Kidney tubule cell (primary cell): ENCODE measurements at regions not wholly inside any gene's neighbourhood (a gene's known extent, or its start where the extent isn't known, plus 50 kb on each side); places are given as distances from the start of the nearest gene placed in this dataset.

ENCODE experiments used
- DNase-seq: peaks from one replicate; pipeline ENCODE4 v3.0.0-alpha.2; 2018; ENCODE audit warnings: low spot score

GRCh38 chr5:173781816-173782670 is 106.1 kb upstream of the CPEB4 start:
- peak; percentile 74 for DNase-seq

DNA sequence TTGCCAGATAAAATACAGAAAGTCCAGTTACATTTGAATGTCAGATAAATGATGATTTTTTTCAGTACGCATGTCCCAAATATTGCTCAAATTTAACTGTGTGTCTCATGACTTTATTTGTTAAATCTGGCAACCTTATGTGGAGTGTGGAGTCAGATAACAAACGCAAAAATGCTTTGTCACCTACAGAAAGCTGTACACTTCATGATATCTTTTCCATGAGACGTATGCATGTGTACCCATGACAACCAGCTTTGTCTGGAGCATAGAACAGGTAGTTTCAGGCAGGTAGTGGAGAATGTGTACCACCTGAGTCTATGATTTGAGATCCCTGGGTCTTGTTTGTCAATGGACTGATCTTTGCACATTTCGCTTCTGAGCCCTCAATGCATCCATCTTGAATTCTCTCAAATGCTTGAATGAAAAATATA is 105.5 kb upstream of the CPEB4 start:
- no peak for DNase-seq

- no peak for DNase-seq
These were observed 104.8 kb upstream of the CPEB4 start for GRCh38 chr5:173783371-173783770.

GRCh38 chr5:173785400-173785799 is 102.7 kb upstream of the CPEB4 start:
- DNase-seq = no peak

DNA sequence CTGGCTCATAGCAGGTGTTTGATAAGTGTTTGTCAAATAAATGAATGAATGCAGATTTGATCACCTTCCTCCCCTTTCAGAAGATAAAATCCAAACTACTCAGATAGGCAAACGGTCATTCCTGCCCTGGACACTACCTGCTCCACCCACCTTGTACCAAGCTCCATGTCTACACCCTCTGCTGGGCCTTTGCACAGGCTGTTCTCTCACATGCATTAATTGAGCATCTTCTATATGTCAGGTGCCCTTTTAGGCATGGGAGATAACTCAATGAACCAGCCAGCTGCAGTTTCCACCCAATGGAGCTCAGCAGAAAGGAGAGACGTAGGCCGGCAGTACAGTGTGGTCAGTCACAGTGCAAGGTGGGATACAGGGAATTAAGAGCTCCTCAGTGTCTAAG is 102.3 kb upstream of the CPEB4 start:
- no peak for DNase-seq

DNA sequence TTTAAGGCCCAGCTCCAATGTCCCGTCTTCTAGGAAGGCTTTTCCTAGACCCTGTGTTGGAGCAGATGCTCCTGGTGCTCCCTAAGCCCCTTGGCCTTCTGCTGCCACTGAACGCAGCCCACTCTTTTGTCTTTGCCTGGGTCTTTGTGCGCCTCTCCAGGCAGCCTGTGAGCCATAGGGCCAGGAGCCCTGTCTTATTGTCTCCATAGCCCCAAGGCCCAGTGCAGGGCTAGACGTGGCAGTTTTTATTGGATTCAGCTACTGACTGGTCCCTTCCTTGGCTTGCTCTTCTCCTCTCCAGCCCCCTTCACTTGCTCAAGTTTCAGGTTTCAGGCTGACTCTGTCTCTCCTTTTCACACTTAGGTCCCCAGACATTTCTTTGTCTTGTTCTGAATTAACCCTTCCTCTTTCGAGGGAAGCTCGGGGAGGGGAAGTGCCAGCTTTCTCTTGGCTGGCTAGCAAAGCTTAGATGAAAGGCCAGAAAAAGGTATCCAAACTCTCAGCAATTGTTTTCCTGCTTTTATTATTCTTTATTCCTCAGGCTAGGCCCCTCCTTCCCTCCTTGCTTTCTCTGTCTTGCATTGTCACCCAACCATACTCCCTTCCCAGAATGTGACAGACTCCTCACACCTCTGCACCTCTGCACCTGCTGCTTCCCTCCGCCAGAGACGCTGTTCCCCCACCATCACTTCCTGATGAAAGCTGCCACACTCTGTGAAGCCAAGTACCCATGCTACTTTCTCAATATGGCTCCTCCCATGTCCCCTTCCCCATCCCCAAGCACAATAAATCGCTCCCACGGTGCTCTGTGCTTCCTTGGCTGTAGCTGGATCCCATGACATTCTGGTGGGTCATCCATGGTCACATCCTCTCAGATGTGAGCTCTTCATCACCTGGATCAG is 101.6 kb upstream of the CPEB4 start:
- DNase-seq = no peak

DNA sequence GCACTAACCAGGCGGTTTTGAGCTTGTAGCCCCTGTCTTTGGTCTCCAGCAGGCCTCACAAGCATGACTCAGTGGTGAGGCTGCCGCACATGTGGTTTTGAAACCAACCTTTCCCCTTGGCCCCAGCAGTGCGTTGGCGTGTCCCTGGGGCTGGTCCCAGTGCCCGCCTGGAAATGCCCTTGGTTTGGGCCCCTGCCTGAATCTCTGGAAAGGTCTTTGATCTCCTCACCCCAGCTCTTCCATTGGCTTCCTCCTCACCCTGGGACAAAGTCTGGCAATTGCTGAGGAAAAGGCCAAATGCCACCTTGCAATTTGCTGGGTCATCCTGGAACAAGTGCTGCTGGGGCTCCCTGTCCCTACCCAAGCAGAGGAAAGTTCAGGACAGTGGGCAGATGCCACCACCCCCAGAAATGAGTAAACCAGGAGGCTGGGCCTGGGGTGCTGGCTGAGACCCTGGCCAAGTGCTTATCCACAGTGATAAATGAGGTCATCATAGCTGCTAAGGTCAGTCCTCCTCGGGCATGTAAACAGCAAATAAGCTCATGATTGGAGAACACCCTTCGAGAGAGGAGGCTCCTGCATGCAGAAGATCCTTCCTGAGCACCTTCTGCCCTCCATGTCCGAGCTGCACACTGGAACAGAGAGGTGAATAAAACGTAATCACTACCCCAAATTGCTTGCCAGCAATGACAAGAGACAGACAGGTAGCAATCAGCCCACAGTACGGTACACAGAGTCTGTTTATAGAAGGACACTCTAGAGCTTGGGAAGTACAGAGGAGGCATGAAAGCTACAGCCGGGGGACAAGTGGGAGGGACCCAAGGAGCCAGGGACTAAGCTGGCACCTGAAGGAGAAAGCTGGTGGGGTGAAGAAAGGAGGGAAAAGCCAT is 98.9 kb upstream of the CPEB4 start:
- peak; percentile 75 for DNase-seq

GRCh38 chr5:173790177-173790719 is 97.9 kb upstream of the CPEB4 start:
- DNase-seq = no peak

- DNase-seq = no peak
These were observed 97.2 kb upstream of the CPEB4 start for GRCh38 chr5:173790836-173791546.

DNA sequence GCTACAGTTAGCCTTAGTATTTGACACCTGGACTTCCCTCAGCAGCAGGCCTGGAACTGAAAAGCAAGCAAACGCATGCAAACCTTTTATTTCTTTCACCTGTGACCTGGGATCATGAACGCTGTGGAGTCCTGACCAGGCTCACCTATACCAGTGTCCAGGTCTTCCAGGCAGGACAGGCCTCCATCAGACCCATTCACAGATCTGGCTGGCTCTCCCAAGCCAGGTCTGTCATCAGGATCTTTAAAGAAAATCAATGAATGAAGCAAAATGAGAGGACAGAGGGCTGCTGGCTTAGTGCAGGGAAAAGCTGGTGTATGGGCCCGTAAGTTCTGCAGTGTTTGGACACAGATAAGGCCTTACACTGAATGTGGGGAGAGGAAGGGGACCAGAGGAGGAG is 96.3 kb upstream of the CPEB4 start:
- DNase-seq = no peak

GRCh38 chr5:173792781-173793547 is 95.2 kb upstream of the CPEB4 start:
- no peak for DNase-seq

DNA sequence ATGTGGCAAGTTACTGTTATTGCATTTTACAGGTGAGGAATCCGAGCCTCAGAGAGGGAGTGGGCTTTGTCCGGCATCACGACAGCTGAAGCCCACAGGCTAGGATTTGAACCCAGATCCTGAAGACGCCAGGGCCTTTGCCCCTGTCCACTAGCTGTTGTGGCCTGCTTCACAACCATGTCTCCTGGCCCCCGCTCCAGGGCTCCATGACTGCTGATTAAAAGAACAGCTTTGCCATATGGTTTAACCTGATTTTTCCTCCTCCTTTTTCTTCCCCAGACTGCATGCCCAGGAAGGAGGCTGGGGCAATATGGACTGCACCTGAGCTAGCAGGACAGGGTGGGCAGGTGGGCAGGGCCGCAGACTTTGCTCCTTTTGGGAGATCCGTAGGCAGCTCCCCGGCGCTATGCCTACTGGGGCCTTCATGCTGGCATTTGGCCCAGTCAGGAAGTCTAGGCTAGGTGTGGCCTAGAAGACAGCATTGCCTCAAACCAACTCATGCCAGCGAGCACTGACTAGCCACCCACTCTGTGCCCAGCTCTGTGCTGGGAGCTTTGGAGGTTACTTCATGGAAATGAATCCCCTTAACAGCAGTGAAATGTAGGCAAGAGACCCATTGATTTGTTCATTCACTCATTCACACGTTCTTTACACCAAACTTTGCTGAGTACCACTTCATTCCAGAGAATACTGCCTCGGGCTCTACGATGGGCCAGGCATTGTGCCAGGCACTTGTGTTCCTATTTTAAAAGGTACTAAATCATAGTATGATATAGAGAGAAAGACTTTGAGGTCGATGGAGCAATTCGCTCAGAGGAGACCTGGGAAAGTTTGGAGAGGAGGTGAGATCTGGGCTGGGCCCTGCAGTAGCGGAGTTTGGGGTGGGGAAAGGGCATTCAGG is 94.3 kb upstream of the CPEB4 start:
- DNase-seq = no peak

DNA sequence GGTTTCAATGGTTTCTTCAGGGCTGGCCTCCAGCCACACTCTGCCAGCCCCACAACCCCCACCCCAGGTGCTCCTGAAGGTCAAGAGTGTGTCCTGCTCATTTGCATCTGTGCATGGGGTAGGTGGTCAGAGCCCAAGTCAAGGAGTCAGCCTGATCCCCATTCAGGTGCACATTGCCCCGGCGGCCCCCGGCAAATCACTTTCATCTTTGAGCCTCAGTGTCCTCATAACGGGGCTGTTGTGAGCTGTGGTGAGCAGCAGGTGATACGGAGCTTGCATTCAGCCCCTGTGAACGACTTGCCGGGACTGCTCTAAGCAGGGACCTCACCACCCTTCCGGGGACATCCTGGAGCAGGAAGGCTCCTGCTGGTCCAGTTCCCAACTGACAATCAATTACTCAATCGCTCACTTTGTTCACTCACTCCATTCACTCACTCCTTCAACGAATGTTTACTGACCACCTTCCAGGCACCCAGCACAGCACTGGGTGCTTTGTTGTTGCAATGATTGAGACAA is 93.2 kb upstream of the CPEB4 start:
- no peak for DNase-seq

DNA sequence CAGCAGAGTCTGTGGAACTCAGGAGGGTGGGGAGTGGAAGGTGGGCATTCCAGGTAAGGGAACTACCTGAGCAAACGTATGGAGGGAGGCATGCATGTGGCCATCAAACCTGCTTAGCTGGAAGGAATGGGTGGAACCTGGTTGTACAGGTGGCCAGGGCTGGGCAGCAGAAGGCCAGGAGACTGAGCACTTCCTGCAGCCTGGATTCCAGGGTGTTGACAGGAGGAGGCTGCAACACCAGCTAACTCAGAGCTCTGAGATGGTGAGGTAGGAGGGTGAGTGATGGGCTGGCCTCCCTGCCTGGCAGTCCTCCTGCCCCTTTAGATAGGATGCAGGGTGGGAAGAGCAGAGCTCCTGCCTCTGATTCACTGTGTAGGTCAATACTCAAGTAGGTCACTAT is 92.5 kb upstream of the CPEB4 start:
- DNase-seq = peak; percentile 30

GRCh38 chr5:173796721-173797495 is 91.2 kb upstream of the CPEB4 start:
- no peak for DNase-seq

DNA sequence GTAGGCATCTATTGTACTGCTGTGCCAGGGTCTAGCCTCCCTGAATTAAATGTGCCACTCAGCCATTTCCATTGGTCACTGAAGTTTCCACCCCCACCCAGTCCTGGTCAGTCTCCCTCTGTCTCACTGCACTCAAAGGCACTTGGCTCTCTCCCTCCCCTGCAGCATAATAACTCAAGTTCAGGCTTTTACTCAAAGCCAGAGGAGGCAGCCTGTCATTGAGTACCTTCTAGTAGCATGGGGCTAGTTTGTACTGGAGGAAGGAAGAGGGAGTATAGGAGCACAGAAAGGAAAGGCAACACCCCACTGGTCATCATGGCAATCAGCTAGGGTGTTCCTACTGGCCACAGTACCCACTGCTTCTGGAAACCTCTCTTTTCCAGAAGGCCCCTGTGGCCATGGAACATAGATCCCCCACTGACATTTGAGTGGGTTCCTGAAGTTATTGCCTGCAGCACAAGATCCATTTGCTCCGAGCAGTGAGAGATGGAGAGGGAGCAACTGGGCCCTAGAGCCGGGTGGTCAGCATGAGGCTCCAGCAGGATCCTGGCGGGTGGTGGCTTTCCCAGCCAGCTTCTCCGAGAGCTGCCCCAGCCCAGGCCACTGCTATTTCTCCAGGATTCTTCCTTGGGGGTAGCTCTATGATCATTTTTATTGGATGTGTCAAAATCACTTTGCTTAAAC is 89.9 kb upstream of the CPEB4 start:
- no peak for DNase-seq

GRCh38 chr5:173800340-173800739 is 87.8 kb upstream of the CPEB4 start:
- peak; percentile 88 for DNase-seq

DNA sequence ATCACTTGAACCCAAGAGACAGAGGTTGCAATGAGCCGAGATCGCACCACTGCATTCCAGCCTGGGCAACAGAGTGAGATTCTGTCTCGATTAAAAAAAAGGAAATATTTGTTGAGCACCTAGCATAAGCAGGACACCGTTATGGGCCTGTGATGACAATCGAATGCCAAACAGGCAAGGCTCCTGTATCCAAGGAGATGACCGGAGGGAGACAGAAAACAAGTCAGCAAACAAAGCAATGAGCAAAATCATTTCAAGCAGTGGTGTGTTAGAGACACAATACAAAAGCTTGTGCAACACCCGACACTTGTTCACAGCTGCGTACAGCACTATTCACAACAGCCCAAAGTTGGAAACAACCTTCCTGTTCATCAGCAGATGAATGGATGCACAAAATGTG is 87.1 kb upstream of the CPEB4 start:
- DNase-seq = no peak
